Neural cell (in vitro differentiated cells): ENCODE measurements at regions not wholly inside any gene's neighbourhood (a gene's known extent, or its start where the extent isn't known, plus 50 kb on each side); places are given as distances from the start of the nearest gene placed in this dataset.

ENCODE experiments used
- H2AFZ ChIP-seq: fragments of 200-600, 300-800 bp; sonication (generic), shearing (Covaris generic); 2 replicates; pipeline ENCODE4 v1.6.0; 2014; ENCODE audit warnings: low read depth, mild to moderate bottlenecking, antibody characterized with exemption, low read length, moderate library complexity
- H3F3A ChIP-seq: fragments of 200-600 bp; shearing (Covaris generic); 2 replicates; pipeline ENCODE4 v1.6.1; 2016; ENCODE audit warnings: mild to moderate bottlenecking, moderate library complexity, mixed read lengths, antibody characterized with exemption, low read length; ENCODE audit not compliant: insufficient read depth, poor library complexity, severe bottlenecking
- H3K27ac ChIP-seq: fragments of 200-600, 300-800 bp; sonication (generic), shearing (Covaris generic); 2 replicates; pipeline ENCODE4 v1.5.1; 2014; ENCODE audit warnings: mild to moderate bottlenecking, low read length, moderate library complexity
- H3K27me3 ChIP-seq: fragments of 300-800, 200-600 bp; sonication (generic), shearing (Covaris generic); 2 replicates; pipeline ENCODE4 v1.6.0; 2014; ENCODE audit warnings: mild to moderate bottlenecking, low read depth, low read length, moderate library complexity; ENCODE audit not compliant: insufficient read depth
- H3K36me3 ChIP-seq: fragments of 300-800, 200-600 bp; sonication (generic), shearing (Covaris generic); 2 replicates; pipeline ENCODE4 v1.5.1; 2014; ENCODE audit warnings: mild to moderate bottlenecking, antibody characterized with exemption, low read length, moderate library complexity; ENCODE audit not compliant: insufficient read depth
- H3K4me2 ChIP-seq: fragments of 300-800, 200-600 bp; sonication (generic), shearing (Covaris generic); 2 replicates; pipeline ENCODE4 v1.6.0; 2014; ENCODE audit warnings: mild to moderate bottlenecking, low read length
- H3K4me3 ChIP-seq: fragments of 300-800, 200-600 bp; sonication (generic), shearing (Covaris generic); 2 replicates; pipeline ENCODE4 v1.5.1; 2014; ENCODE audit warnings: mild to moderate bottlenecking, low read length, moderate library complexity
- H3K79me2 ChIP-seq: fragments of 200-600 bp; shearing (Covaris generic); replicated peaks from 2 replicates; pipeline ENCODE4 v1.6.0; 2014; ENCODE audit warnings: mild to moderate bottlenecking, low read length, moderate library complexity; ENCODE audit not compliant: insufficient read depth
- H3K9ac ChIP-seq: fragments of 300-800, 200-600 bp; sonication (generic), shearing (Covaris generic); 2 replicates; pipeline ENCODE4 v1.6.1; 2016; ENCODE audit warnings: mild to moderate bottlenecking, low read length, mixed read lengths
- H3K9me2 ChIP-seq: fragments of 200-600 bp; shearing (Covaris generic); 2 replicates; pipeline ENCODE4 v1.6.1; 2016; ENCODE audit warnings: mild to moderate bottlenecking, low read length, mixed read lengths; ENCODE audit not compliant: insufficient read depth
- H3K9me3 ChIP-seq: fragments of 200-600, 300-800 bp; sonication (generic), shearing (Covaris generic); 2 replicates; pipeline ENCODE4 v1.6.1; 2016; ENCODE audit warnings: mild to moderate bottlenecking, mixed run types, low read length, moderate library complexity, mixed read lengths
- H4K20me1 ChIP-seq: fragments of 200-600 bp; shearing (Covaris generic); 2 replicates; pipeline ENCODE4 v1.6.1; 2016; ENCODE audit warnings: mild to moderate bottlenecking, mixed run types; ENCODE audit not compliant: insufficient read depth
- CTCF ChIP-seq: fragments of 450-650 bp; IDR thresholded peaks from 2 replicates; pipeline ENCODE4 v1.5.1; 2014; ENCODE audit warnings: antibody characterized with exemption, mild to moderate bottlenecking, moderate library complexity; ENCODE audit not compliant: poor library complexity, severe bottlenecking
- EP300 ChIP-seq: fragments of 450-650 bp; conservative IDR thresholded peaks from 2 replicates; pipeline ENCODE4 v1.6.1; 2014; ENCODE audit warnings: antibody characterized with exemption, mild to moderate bottlenecking, moderate library complexity; ENCODE audit not compliant: poor library complexity, severe bottlenecking
- EZH2 ChIP-seq: fragments of 200-600, 300-800 bp; shearing (Covaris generic), sonication (generic); IDR thresholded peaks from 2 replicates; pipeline ENCODE4 v1.6.1; 2014; ENCODE audit warnings: antibody characterized with exemption, low read length, borderline replicate concordance, mild to moderate bottlenecking; ENCODE audit not compliant: insufficient read depth, poor library complexity, severe bottlenecking
- MXI1 ChIP-seq: fragments of 450-650 bp; conservative IDR thresholded peaks from 2 replicates; pipeline ENCODE4 v1.6.1; 2014; ENCODE audit warnings: antibody characterized with exemption, mild to moderate bottlenecking; ENCODE audit not compliant: poor library complexity, severe bottlenecking
- POLR2AphosphoS5 ChIP-seq: IDR thresholded peaks from 2 replicates; pipeline ENCODE4 v1.6.1; 2012
- RAD21 ChIP-seq: fragments of 450-650 bp; conservative IDR thresholded peaks from 2 replicates; pipeline ENCODE4 v1.6.1; 2014; ENCODE audit warnings: antibody characterized with exemption, mild to moderate bottlenecking, moderate library complexity
- REST ChIP-seq: IDR thresholded peaks from 2 replicates; pipeline ENCODE4 v1.6.1; 2012; ENCODE audit warnings: borderline replicate concordance
- SMC3 ChIP-seq: fragments of 450-650 bp; conservative IDR thresholded peaks from 2 replicates; pipeline ENCODE4 v1.6.1; 2014; ENCODE audit warnings: antibody characterized with exemption, mild to moderate bottlenecking, moderate library complexity; ENCODE audit not compliant: poor library complexity
- TAF1 ChIP-seq: IDR thresholded peaks from 2 replicates; pipeline ENCODE4 v1.6.1; 2012; ENCODE audit warnings: low read depth

- no peak overlapping the region for H2AFZ ChIP-seq
- no peak overlapping the region for H3K27ac ChIP-seq
- no peaks in the 10 kb centered on the region for H3K9me2 ChIP-seq
- no peaks in the 10 kb centered on the region for H3F3A ChIP-seq
- H3K9ac ChIP-seq, result no peak overlapping the region
- H3K27me3 ChIP-seq, result no peaks in the 10 kb centered on the region
- H3K4me3 ChIP-seq, result no peak overlapping the region
- H3K4me2 ChIP-seq, result no peak overlapping the region
- no peaks in the 10 kb centered on the region for H3K36me3 ChIP-seq
- no peaks in the 10 kb centered on the region for H3K79me2 ChIP-seq
- H4K20me1 ChIP-seq, result no peaks in the 10 kb centered on the region
- no peak for TF ChIP-seq SMC3
- no peak for TF ChIP-seq MXI1
- no peak for TF ChIP-seq REST
- TF ChIP-seq POLR2AphosphoS5, result no peak
- no peak for TF ChIP-seq EP300
- TF ChIP-seq EZH2, result no peak
- TF ChIP-seq CTCF, result no peak
- TF ChIP-seq RAD21, result no peak
- TF ChIP-seq TAF1, result no peak
- no peaks in the 10 kb centered on the region for H3K9me3 ChIP-seq
Measured at GRCh38 chr18:27719680-27720079, 457.2 kb downstream of the CDH2 start.

- Histone ChIP-seq H3K4me2 (no peak overlapping the region), H3K79me2 (no peaks in the 10 kb centered on the region), H3K9me3 (no peaks in the 10 kb centered on the region), H3K9me2 (no peaks in the 10 kb centered on the region), H3K9ac (no peak overlapping the region), H3K4me3 (no peak overlapping the region), H3K27me3 (no peaks in the 10 kb centered on the region), H3K27ac (no peak overlapping the region), H3K36me3 (no peaks in the 10 kb centered on the region), H3F3A (no peaks in the 10 kb centered on the region), H2AFZ (no peak overlapping the region), H4K20me1 (no peaks in the 10 kb centered on the region)
- no peak for TF ChIP-seq EP300
- no peak for TF ChIP-seq RAD21
- no peak for TF ChIP-seq MXI1
- no peak for TF ChIP-seq REST
- no peak for TF ChIP-seq CTCF
- no peak for TF ChIP-seq POLR2AphosphoS5
- no peak for TF ChIP-seq SMC3
- no peak for TF ChIP-seq EZH2
Measured at GRCh38 chr18:27717816-27718215, 459.1 kb downstream of the CDH2 start.
